ENCODE measurements at regions not wholly inside any gene's neighbourhood (a gene's known extent, or its start where the extent isn't known, plus 50 kb on each side); places are given as distances from the start of the nearest gene placed in this dataset.

GRCh38 chr21:35882791-35883240, 177.5 kb downstream of the SETD4 start:
- Histone ChIP-seq H3K9ac (ENCODE audit: insufficient read depth, low read depth, low read length) (no peak overlapping the region; the same call in 1 of the 2 replicates), H2AFZ (ENCODE audit: low read length) (no peak overlapping the region), H4K20me1 (ENCODE audit: insufficient read depth, low read length) (no peaks in the 10 kb centered on the region), H3K27ac (ENCODE audit: extremely low read length, insufficient read depth, low read length) (no peak overlapping the region), H3K36me3 (replicated peaks in 1 of 2; ENCODE audit: control insufficient read depth in 1 of 2, insufficient read depth in 2 of 2, low read length in 2 of 2) (no peaks in the 10 kb centered on the region), H3K27me3 (ENCODE audit: control insufficient read depth in 1 of 2, insufficient read depth in 2 of 2, low read length in 2 of 2) (no peaks in the 10 kb centered on the region), H3K79me2 (ENCODE audit: insufficient read depth, low read length) (no peaks in the 10 kb centered on the region), H3K4me3 (replicated peaks in 1 of 3; ENCODE audit: insufficient read depth in 1 of 3, low read depth in 2 of 3, low read length in 3 of 3) (no peak overlapping the region), H3K4me1 (ENCODE audit: insufficient read depth, low read length) (peaks cover 10% of the 10 kb centered on the region), H3K4me2 (ENCODE audit: low read depth, low read length) (peak overlapping the region; percentile 44), H3K9me3 (ENCODE audit: low read length) (no peaks in the 10 kb centered on the region)
- intact Hi-C loops (cut with micrococcal nuclease; ENCODE audit: unreplicated experiment): no loop called here
- TF ChIP-seq ZNF644 (CRISPR knock-in tag; IDR thresholded peaks at IDR 0.05; ENCODE audit: low read depth) (peak; percentile 51), CENPBD1 (CRISPR knock-in tag; IDR thresholded peaks at IDR 0.05; ENCODE audit: borderline replicate concordance, low read depth) (no peak), ZNF121 (CRISPR knock-in tag; IDR thresholded peaks at IDR 0.05) (no peak), FOXC1 (CRISPR knock-in tag; IDR thresholded peaks at IDR 0.05; ENCODE audit: borderline replicate concordance) (no peak), SOX13 (IDR thresholded peaks at IDR 0.05) (no peak), SOX13 (CRISPR knock-in tag; conservative IDR thresholded peaks at IDR 0.05 in 1 of 2, IDR thresholded peaks at IDR 0.05 in 1 of 2) (peak in 1 of 2 experiments; percentile 66; a peak in 1 of 4 replicates), MLX (CRISPR knock-in tag; IDR thresholded peaks at IDR 0.05) (no peak), PHF21A (CRISPR knock-in tag; IDR thresholded peaks at IDR 0.05) (peak; percentile 34; the same call in 1 of the 2 replicates), MAFK (conservative IDR thresholded peaks at IDR 0.05 in 1 of 2, IDR thresholded peaks at IDR 0.05 in 1 of 2; ENCODE audit: low read length in 2 of 2) (peak; percentile 66 to 74), CEBPG (CRISPR knock-in tag; IDR thresholded peaks at IDR 0.05) (peak; percentile 63), TFE3 (CRISPR knock-in tag; IDR thresholded peaks at IDR 0.05) (no peak), ZBTB7A (CRISPR knock-in tag; IDR thresholded peaks at IDR 0.05) (no peak), MYC (CRISPR knock-in tag; IDR thresholded peaks at IDR 0.05; ENCODE audit: borderline replicate concordance) (no peak), ZMYM4 (CRISPR knock-in tag; IDR thresholded peaks at IDR 0.05) (peak; percentile 62), BHLHE40 (IDR thresholded peaks at IDR 0.05; ENCODE audit: low read length) (peak; percentile 94), MAFF (IDR thresholded peaks at IDR 0.05; ENCODE audit: low read depth, low read length) (peak; percentile 63), NFKB2 (CRISPR knock-in tag; IDR thresholded peaks at IDR 0.05; ENCODE audit: borderline replicate concordance) (no peak), SOX5 (CRISPR knock-in tag; IDR thresholded peaks at IDR 0.05; ENCODE audit: borderline replicate concordance) (peak; percentile 36; the same call in 1 of the 2 replicates), PBX2 (CRISPR knock-in tag; IDR thresholded peaks at IDR 0.05) (peak; percentile 55; the same call in 1 of the 2 replicates), SALL1 (CRISPR knock-in tag; IDR thresholded peaks at IDR 0.05) (0 out of 2 replicates have a peak, but pooled peaks have one; percentile 22), SOX6 (IDR thresholded peaks at IDR 0.05) (no peak), SOX6 (CRISPR knock-in tag; IDR thresholded peaks at IDR 0.05) (peak; percentile 45; the same call in 1 of the 2 replicates), ZNF343 (CRISPR knock-in tag; IDR thresholded peaks at IDR 0.05) (no peak), CEBPB (IDR thresholded peaks at IDR 0.05; ENCODE audit: borderline replicate concordance, low read depth, low read length) (peak; percentile 82), MAX (IDR thresholded peaks at IDR 0.05) (peak; percentile 36; the same call in 1 of the 2 replicates)
- FAIRE-seq (no peak), ATAC-seq (no peak; the same call in 2 of the 3 replicates), DNase-seq (ENCODE audit: low spot score) (peak; percentile 48)
- CTCF ChIA-PET (ENCODE audit: low intra/inter-chr PET ratio, low total read pairs): no interaction called here
- POLR2A ChIA-PET: no interaction called here
- in situ Hi-C loops (cut with HindIII; ENCODE audit: extremely low pct_ligation_motif_present, low pct_unique_long_range_greater_than_20kb): no loop called here
- no TSS peak for BruUV-seq (replicated peaks)
- WGBS (ENCODE audit: low lambda C conversion rate): 0% methylated on average over 10 of the region's 10 CpGs

Measured in HepG2 (cell line).